Nephron (organoid): ENCODE measurements at regions not wholly inside any gene's neighbourhood (a gene's known extent, or its start where the extent isn't known, plus 50 kb on each side); places are given as distances from the start of the nearest gene placed in this dataset.

Experiments
- H3K27ac Mint-ChIP-seq, 3 experiments: 2 replicates each; pipeline ENCODE4 v1.8.0; 2020; ENCODE audit warnings: mixed read lengths in 3 of 3, mild to moderate bottlenecking in 2 of 3, moderate library complexity in 1 of 3
- H3K27me3 Mint-ChIP-seq: 2 replicates; pipeline ENCODE4 v1.8.0; 2021; ENCODE audit warnings: low read depth, mild to moderate bottlenecking, moderate library complexity, mixed read lengths
- H3K36me3 Mint-ChIP-seq: 2 replicates; pipeline ENCODE4 v1.8.0; 2020; ENCODE audit warnings: low read depth, mixed read lengths
- H3K4me1 Mint-ChIP-seq: 2 replicates; pipeline ENCODE4 v1.8.0; 2020; ENCODE audit warnings: mixed read lengths
- H3K4me3 Mint-ChIP-seq, 3 experiments: 2 replicates each; pipeline ENCODE4 v1.8.0; 2020; ENCODE audit warnings: mild to moderate bottlenecking in 3 of 3, mixed read lengths in 3 of 3, moderate library complexity in 2 of 3
- H3K9me3 Mint-ChIP-seq: 2 replicates; pipeline ENCODE4 v1.8.0; 2020; ENCODE audit warnings: mixed read lengths
- CTCF ChIP-seq, 3 experiments: fragments of 200-600 bp; sonication (generic); IDR thresholded peaks; one replicate each; pipeline ENCODE4 v1.5.0; 2021; ENCODE audit warnings: antibody characterized with exemption in 3 of 3; ENCODE audit not compliant: unreplicated experiment in 3 of 3

DNA sequence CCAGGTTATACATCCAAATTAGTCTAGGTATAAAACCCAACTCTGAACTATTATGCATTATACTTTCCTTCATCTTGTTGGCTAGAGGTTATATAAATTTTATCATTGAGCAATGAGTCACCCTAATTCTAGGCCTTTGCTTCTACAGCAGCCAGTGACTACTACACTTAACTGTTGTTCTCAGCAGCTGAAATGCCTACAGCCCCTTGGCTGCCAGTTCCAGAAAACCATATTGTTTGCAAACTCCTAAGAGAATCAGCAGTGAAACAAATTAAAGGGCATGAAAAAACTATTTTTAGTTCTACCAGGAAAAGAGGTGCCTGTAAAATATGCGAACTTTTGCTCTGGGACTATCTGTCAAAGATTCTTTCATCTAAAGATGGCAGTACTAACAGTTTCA is 292.8 kb downstream of the FRK start:
- Mint-ChIP-seq H3K4me3 (no peak overlapping the region), H3K27ac (no peak overlapping the region), H3K36me3 (no peaks in the 10 kb centered on the region), H3K4me1 (no peaks in the 10 kb centered on the region), H3K27me3 (no peaks in the 10 kb centered on the region), H3K9me3 (peaks cover 2% of the 10 kb centered on the region)
- TF ChIP-seq CTCF (IDR thresholded peaks at IDR 0.05; ENCODE audit: unreplicated experiment in 3 of 3) = no peak

- no peaks in the 10 kb centered on the region for H3K4me1 Mint-ChIP-seq
- TF ChIP-seq CTCF (IDR thresholded peaks at IDR 0.05; ENCODE audit: unreplicated experiment in 3 of 3) = no peak
- no peaks in the 10 kb centered on the region for H3K36me3 Mint-ChIP-seq
- H3K27ac Mint-ChIP-seq = no peak overlapping the region
- no peak overlapping the region for H3K4me3 Mint-ChIP-seq
- H3K9me3 Mint-ChIP-seq = peaks cover 10% of the 10 kb centered on the region
- no peaks in the 10 kb centered on the region for H3K27me3 Mint-ChIP-seq
Measured at GRCh38 chr6:115766745-115767462, 293.8 kb downstream of the FRK start.

GRCh38 chr6:115765966-115766365 is 294.7 kb downstream of the FRK start:
- peaks cover 10% of the 10 kb centered on the region for H3K9me3 Mint-ChIP-seq
- H3K36me3 Mint-ChIP-seq = no peaks in the 10 kb centered on the region
- H3K27me3 Mint-ChIP-seq = no peaks in the 10 kb centered on the region

DNA sequence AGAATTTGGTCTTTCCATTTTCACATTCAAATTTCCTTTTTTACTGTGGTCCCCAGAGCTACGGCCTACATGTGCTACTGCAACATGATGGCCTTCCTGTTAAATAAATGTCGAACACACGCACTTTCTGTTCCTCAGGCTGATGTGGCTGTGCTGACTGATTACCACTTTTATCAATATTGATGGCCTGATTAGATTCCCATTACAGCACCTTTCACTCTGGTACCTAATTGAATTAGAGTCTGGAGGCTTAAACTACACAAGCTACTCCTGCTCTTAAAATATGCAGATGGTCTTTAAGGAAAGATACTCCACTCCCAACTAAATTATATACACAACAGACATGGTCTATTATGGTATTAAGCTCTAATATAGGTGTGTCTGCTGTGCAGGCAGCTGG is 301.6 kb downstream of the FRK start:
- Mint-ChIP-seq H3K27me3 (no peaks in the 10 kb centered on the region), H3K9me3 (peaks cover 10% of the 10 kb centered on the region), H3K4me3 (no peak overlapping the region), H3K36me3 (no peaks in the 10 kb centered on the region), H3K4me1 (no peaks in the 10 kb centered on the region), H3K27ac (no peak overlapping the region)
- no peak for TF ChIP-seq CTCF (IDR thresholded peaks at IDR 0.05; ENCODE audit: unreplicated experiment in 3 of 3)

More at GRCh38 chr6:115765966-115766365, 294.7 kb downstream of the FRK start:
- H3K27ac Mint-ChIP-seq = no peak overlapping the region
- H3K4me3 Mint-ChIP-seq = no peak overlapping the region
- TF ChIP-seq CTCF (IDR thresholded peaks at IDR 0.05; ENCODE audit: unreplicated experiment in 3 of 3) = no peak
- no peaks in the 10 kb centered on the region for H3K4me1 Mint-ChIP-seq

DNA sequence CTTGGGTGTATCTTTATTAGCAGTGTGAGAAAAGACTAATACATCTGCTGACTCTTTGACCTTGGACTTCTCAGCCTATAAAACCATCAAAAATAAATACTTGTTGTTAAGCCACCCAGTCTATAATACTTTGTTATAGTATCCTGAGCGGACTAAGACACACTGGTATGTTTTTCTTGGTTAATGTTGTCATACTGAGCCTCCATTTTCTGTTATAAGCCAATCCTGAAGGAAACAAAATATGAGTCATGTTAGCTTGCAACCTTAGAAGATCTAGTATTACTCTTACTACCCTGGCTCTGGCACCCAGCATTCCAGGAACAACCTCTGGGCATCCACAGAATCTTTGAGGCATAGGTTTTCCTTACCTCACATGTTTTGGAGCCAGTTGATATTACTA is 307.2 kb downstream of the FRK start:
- no peak for TF ChIP-seq CTCF (IDR thresholded peaks at IDR 0.05; ENCODE audit: unreplicated experiment in 3 of 3)
- no peaks in the 10 kb centered on the region for H3K36me3 Mint-ChIP-seq
- no peaks in the 10 kb centered on the region for H3K27me3 Mint-ChIP-seq
- no peak overlapping the region for H3K27ac Mint-ChIP-seq
- H3K9me3 Mint-ChIP-seq = no peaks in the 10 kb centered on the region
- no peak overlapping the region for H3K4me3 Mint-ChIP-seq
- no peaks in the 10 kb centered on the region for H3K4me1 Mint-ChIP-seq

DNA sequence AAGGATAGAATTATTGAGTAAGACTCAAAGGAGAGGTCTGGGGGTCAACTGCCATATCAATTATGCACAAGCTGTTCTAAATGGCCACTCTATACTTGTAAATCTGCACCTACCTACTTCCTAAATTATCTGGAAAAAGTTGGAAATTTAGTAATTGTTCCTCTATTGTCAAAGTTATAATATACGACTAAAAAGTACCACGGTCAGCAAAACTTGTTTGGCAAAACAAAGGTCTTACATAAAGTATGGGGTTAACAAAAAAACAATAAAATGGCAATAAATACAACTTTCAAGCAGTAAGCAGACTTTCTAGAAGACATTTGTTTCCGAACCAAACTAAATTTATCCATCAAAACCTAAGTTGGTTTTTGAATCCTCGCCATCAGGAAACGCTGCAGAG is 309.7 kb downstream of the FRK start:
- Mint-ChIP-seq H3K4me1 (no peaks in the 10 kb centered on the region), H3K9me3 (no peaks in the 10 kb centered on the region), H3K27ac (no peak overlapping the region), H3K36me3 (no peaks in the 10 kb centered on the region), H3K27me3 (no peaks in the 10 kb centered on the region), H3K4me3 (no peak overlapping the region)
- no peak for TF ChIP-seq CTCF (IDR thresholded peaks at IDR 0.05; ENCODE audit: unreplicated experiment in 3 of 3)
